ENCODE measurements at regions not wholly inside any gene's neighbourhood (a gene's known extent, or its start where the extent isn't known, plus 50 kb on each side); places are given as distances from the start of the nearest gene placed in this dataset.

GRCh38 chr5:17129093-17129849 is 88.2 kb upstream of the BASP1 start:
- TF ChIP-seq EZH2 (IDR thresholded peaks at IDR 0.05; ENCODE audit: borderline replicate concordance, low read depth, low read length, poor library complexity, severe bottlenecking) (no peak), CTCF (conservative IDR thresholded peaks at IDR 0.05; ENCODE audit: low read depth, low read length) (no peak)
